Endothelial cell of umbilical vein (primary cell): ENCODE measurements at regions not wholly inside any gene's neighbourhood (a gene's known extent, or its start where the extent isn't known, plus 50 kb on each side); places are given as distances from the start of the nearest gene placed in this dataset.

ENCODE experiments used
- BruUV-seq: library from RNA; stranded (reverse); fragments of 400-500 nt; replicated peaks from 2 replicates; lab custom pipeline; 2021; lab: Mats Ljungman, UMichigan
- CTCF ChIA-PET: fragments of 300-600, 350-600 bp; sonication (Branson Sonifier 250); formaldehyde crosslinking; loops from one replicate; lab custom pipeline; 2021; ENCODE audit warnings: antibody characterized with exemption, inconsistent platforms; lab: Charles Lee
- POLR2A ChIA-PET: fragments of 300-600, 350-600 bp; sonication (Branson Sonifier 250); formaldehyde crosslinking; loops from one replicate; lab custom pipeline; 2021; ENCODE audit warnings: antibody characterized with exemption, inconsistent platforms; lab: Charles Lee
- DNase-seq: peaks from one replicate; pipeline ENCODE4 v3.0.0-alpha.2; 2011; ENCODE audit warnings: low read depth, low spot score
- FAIRE-seq: peaks from 2 replicates; lab custom pipeline; 2011; peaks lifted over from hg19 to GRCh38; lab: Jason Lieb, UNC
- H2AFZ ChIP-seq: 2 replicates; pipeline ENCODE4 v1.6.0; 2012; ENCODE audit warnings: low read depth, low read length, control low read depth, inconsistent platforms
- H3K27ac ChIP-seq: 2 replicates; pipeline ENCODE4 v1.5.1; 2011; ENCODE audit warnings: low read depth, mild to moderate bottlenecking, control low read depth, low read length, moderate library complexity; ENCODE audit not compliant: insufficient read depth
- H3K27me3 ChIP-seq, 2 experiments: 2 replicates each; pipeline versions ENCODE4 v1.6.0 to v1.6.1; 2011; ENCODE audit warnings: low read length in 2 of 2, mixed read lengths in 1 of 2; ENCODE audit not compliant: control insufficient read depth in 2 of 2, insufficient read depth in 2 of 2
- H3K36me3 ChIP-seq, 2 experiments: 2 replicates in 1 of 2; 3 replicates in 1 of 2; pipeline ENCODE4 v1.5.1; 2011; ENCODE audit warnings: low read length in 2 of 2, mild to moderate bottlenecking in 1 of 2, moderate library complexity in 1 of 2; ENCODE audit not compliant: control insufficient read depth in 2 of 2, insufficient read depth in 2 of 2; ENCODE audit errors: extremely low read depth in 1 of 2
- H3K4me1 ChIP-seq: 3 replicates; pipeline ENCODE4 v1.5.1; 2011; ENCODE audit warnings: mild to moderate bottlenecking, low read length; ENCODE audit not compliant: control insufficient read depth, insufficient read depth; ENCODE audit errors: extremely low read depth
- H3K4me2 ChIP-seq: 2 replicates; pipeline ENCODE4 v1.6.1; 2011; ENCODE audit warnings: low read length, control low read depth, mixed read lengths; ENCODE audit not compliant: insufficient read depth
- H3K4me3 ChIP-seq, 3 experiments: fragments of 200-600 bp in 1 of 3; sonication (generic), shearing (Covaris generic) in 1 of 3; replicated peaks in 1 of 3; 2 replicates each; pipeline ENCODE4 v1.5.1; 2011 to 2016; ENCODE audit warnings: control low read depth in 3 of 3, low read length in 3 of 3, mild to moderate bottlenecking in 2 of 3, inconsistent platforms in 1 of 3, low read depth in 1 of 3, moderate library complexity in 1 of 3; ENCODE audit not compliant: insufficient read depth in 1 of 3
- H3K79me2 ChIP-seq: 2 replicates; pipeline ENCODE4 v1.6.0; 2012; ENCODE audit warnings: low read length, inconsistent platforms; ENCODE audit not compliant: control insufficient read depth, insufficient read depth
- H3K9ac ChIP-seq: replicated peaks from 2 replicates; pipeline ENCODE3; 2011; ENCODE audit warnings: low read length, control low read depth; ENCODE audit not compliant: insufficient read depth; ENCODE audit errors: extremely low read depth
- H3K9me1 ChIP-seq: replicated peaks from 3 replicates; pipeline ENCODE4 v1.6.0; 2011; ENCODE audit warnings: mild to moderate bottlenecking, low read length; ENCODE audit not compliant: control insufficient read depth, insufficient read depth; ENCODE audit errors: extremely low read depth
- H3K9me3 ChIP-seq: replicated peaks from 2 replicates; pipeline ENCODE4 v1.5.1; 2012; ENCODE audit warnings: low read length, inconsistent platforms; ENCODE audit not compliant: control insufficient read depth, insufficient read depth
- H4K20me1 ChIP-seq: replicated peaks from 2 replicates; pipeline ENCODE3; 2011; ENCODE audit warnings: mild to moderate bottlenecking, low read length; ENCODE audit not compliant: control insufficient read depth, insufficient read depth; ENCODE audit errors: extremely low read depth
- CTCF ChIP-seq, 2 donors: IDR thresholded peaks; 1 replicate in 1 of 2; 2 replicates in 1 of 2; pipeline ENCODE4 v1.5.1; 2011; ENCODE audit warnings: low read length in 2 of 2, mild to moderate bottlenecking in 2 of 2, moderate library complexity in 2 of 2, control low read depth in 1 of 2, inconsistent platforms in 1 of 2, low read depth in 1 of 2; ENCODE audit not compliant: insufficient read depth in 1 of 2; ENCODE audit errors: extremely low read depth in 1 of 2
- EZH2 ChIP-seq: IDR thresholded peaks from 2 replicates; pipeline ENCODE4 v1.6.1; 2012; ENCODE audit warnings: borderline replicate concordance, low read depth, mild to moderate bottlenecking, moderate library complexity, low read length, inconsistent platforms; ENCODE audit not compliant: severe bottlenecking
- FOS ChIP-seq: IDR thresholded peaks from 2 replicates; pipeline ENCODE4 v1.6.1; 2011; ENCODE audit warnings: mild to moderate bottlenecking, low read length, moderate library complexity, borderline replicate concordance; ENCODE audit not compliant: insufficient read depth
- GATA2 ChIP-seq: IDR thresholded peaks from 2 replicates; pipeline ENCODE4 v1.7.0; 2011; ENCODE audit warnings: low read depth, mild to moderate bottlenecking, moderate library complexity, mixed read lengths, low read length; ENCODE audit not compliant: insufficient read length, insufficient read depth
- JUN ChIP-seq: IDR thresholded peaks from 2 replicates; pipeline ENCODE4 v1.6.1; 2011; ENCODE audit warnings: borderline replicate concordance, low read depth; ENCODE audit not compliant: insufficient read length, insufficient read depth
- MAX ChIP-seq: IDR thresholded peaks from 2 replicates; pipeline ENCODE4 v1.6.1; 2011; ENCODE audit not compliant: insufficient read depth, insufficient read length
- MYC ChIP-seq: IDR thresholded peaks from one replicate; pipeline ENCODE4 v1.6.1; 2011; ENCODE audit warnings: mild to moderate bottlenecking, low read depth, low read length
- POLR2A ChIP-seq: IDR thresholded peaks from 2 replicates; pipeline ENCODE4 v1.6.1; 2012; ENCODE audit warnings: low read depth, mild to moderate bottlenecking, control low read depth, low read length
- POLR2AphosphoS5 ChIP-seq: IDR thresholded peaks from 2 replicates; pipeline ENCODE4 v1.6.1; 2012; ENCODE audit warnings: low read depth, mild to moderate bottlenecking, control low read depth, low read length, moderate library complexity; ENCODE audit not compliant: insufficient read depth
- dilution Hi-C: fragments of 300-500 bp; cut with MboI; formaldehyde crosslinking; loops from one replicate; pipeline ENCODE4 v1.15.0; 2019; ENCODE audit warnings: low sequenced_read_pairs; ENCODE audit not compliant: extremely low pct_ligation_motif_present
- intact Hi-C: fragments of 100-400 bp; cut with micrococcal nuclease; formaldehyde crosslinking; loops from one replicate; pipeline ENCODE4 v1.10.0; 2022

GRCh38 chr20:7155282-7155681, 387.8 kb downstream of the BMP2 start:
- Histone ChIP-seq H3K79me2 (no peaks in the 10 kb centered on the region), H3K4me3 (no peak overlapping the region), H3K9me3 (no peaks in the 10 kb centered on the region), H3K27me3 (no peaks in the 10 kb centered on the region), H3K9ac (no peak overlapping the region), H3K4me1 (peaks cover 26% of the 10 kb centered on the region), H3K9me1 (no peaks in the 10 kb centered on the region), H2AFZ (no peak overlapping the region), H4K20me1 (no peaks in the 10 kb centered on the region), H3K4me2 (no peak overlapping the region), H3K27ac (no peak overlapping the region), H3K36me3 (no peaks in the 10 kb centered on the region)
- no peak for TF ChIP-seq CTCF (IDR thresholded peaks at IDR 0.05; ENCODE audit: extremely low read depth in 1 of 2, insufficient read depth in 1 of 2, low read depth in 1 of 2, low read length in 2 of 2)
- TF ChIP-seq MYC: no peak
- no peak for TF ChIP-seq POLR2AphosphoS5
- TF ChIP-seq EZH2: no peak
- no peak for TF ChIP-seq POLR2A
- TF ChIP-seq MAX: no peak
- TF ChIP-seq JUN: no peak
- no peak for TF ChIP-seq GATA2
- no peak for TF ChIP-seq FOS
- ChIA-PET POLR2A (interaction anchor here (0.6 kb wide), 1 partner anchor 10 kb away, joined by 6 read pairs; no protein-coding TSS in a partner anchor), CTCF (interaction anchor here (1.2 kb wide), 1 partner anchor 327 kb away, joined by 3 read pairs; no protein-coding TSS in a partner anchor)
- dilution Hi-C loops (no loop called here), intact Hi-C loops (no loop called here)
- BruUV-seq: no TSS peak
- FAIRE-seq (no peak), DNase-seq (no peak)
